ENCODE measurements at regions not wholly inside any gene's neighbourhood (a gene's known extent, or its start where the extent isn't known, plus 50 kb on each side); places are given as distances from the start of the nearest gene placed in this dataset.

DNA sequence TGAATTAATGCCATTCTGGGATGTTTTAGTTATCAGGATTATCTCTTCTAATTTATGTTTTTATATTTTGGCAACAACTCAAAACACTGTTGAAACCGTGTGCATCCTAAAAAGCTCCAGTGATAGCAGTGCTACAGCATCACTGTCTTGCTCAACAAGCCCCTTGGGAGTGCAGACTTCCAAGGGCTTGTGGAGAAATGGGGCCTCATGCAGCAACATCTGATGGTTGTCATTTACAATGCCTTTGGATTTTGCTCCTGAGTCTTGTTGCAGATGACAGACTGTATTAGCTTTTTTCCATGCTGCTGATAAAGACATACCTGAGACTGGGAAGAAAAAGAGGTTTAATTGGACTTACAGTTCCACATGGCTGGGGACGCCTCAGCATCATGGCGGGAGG lies 515.4 kb downstream of the NEBL start:
- no peak overlapping the region for H2BK15ac ChIP-seq (ENCODE audit: low read length)
- H3K23ac ChIP-seq (ENCODE audit: insufficient read length) = no peak overlapping the region
- no peak overlapping the region for H3K14ac ChIP-seq (ENCODE audit: insufficient read length)
- H3K4me3 ChIP-seq (ENCODE audit: extremely low read depth in 1 of 4, insufficient read depth in 2 of 4, low read depth in 3 of 4, low read length in 4 of 4) = no peak overlapping the region
- no peak overlapping the region for H4K5ac ChIP-seq (ENCODE audit: insufficient read length, low read depth, low read length)
- no peaks in the 10 kb centered on the region for H3K79me2 ChIP-seq (ENCODE audit: control insufficient read depth in 1 of 2, insufficient read depth in 2 of 2, low read length in 2 of 2)
- FAIRE-seq (no peak), DNase-seq (ENCODE audit: low read depth in 1 of 2, low spot score in 2 of 2) (no peak)
- H3K4me2 ChIP-seq (ENCODE audit: insufficient read depth in 1 of 2, low read depth in 2 of 2, low read length in 2 of 2) = no peak overlapping the region
- ChIA-PET CTCF (ENCODE audit: partially characterized antibody) (interaction anchor here (0.6 kb wide), 1 partner anchor 393 kb away, joined by 3 read pairs; no protein-coding TSS in a partner anchor), POLR2A (ENCODE audit: partially characterized antibody) (no interaction called here)
- peaks cover 0 to 4% (median 0%) of the 10 kb centered on the region in 4 experiments; a peak in 1 of 8 replicates for H3K36me3 ChIP-seq (ENCODE audit: control insufficient read depth in 2 of 4, insufficient read depth in 4 of 4, low read length in 3 of 4)
- no peak overlapping the region for H2BK5ac ChIP-seq (ENCODE audit: low read depth, low read length)
- no peak overlapping the region for H3K56ac ChIP-seq (replicated peaks; ENCODE audit: insufficient read length, low read depth, low read length)
- H2BK12ac ChIP-seq (ENCODE audit: low read depth, low read length) = no peak overlapping the region
- H3K9ac ChIP-seq (replicated peaks in 1 of 4; ENCODE audit: extremely low read depth in 1 of 4, low read depth in 3 of 4, low read length in 3 of 4) = no peak overlapping the region
- H2BK120ac ChIP-seq (replicated peaks; ENCODE audit: low read depth, low read length) = no peak overlapping the region
- WGBS, 2 experiments (ENCODE audit: extremely low coverage in 1 of 2, insufficient coverage in 1 of 2, insufficient read length in 1 of 2, insufficient replicate concordance in 2 of 2, low coverage in 1 of 2, low lambda C conversion rate in 2 of 2, missing lambda C conversion rate in 1 of 2) = 92% methylated on average over 3 of the region's 3 CpGs; no CpG with 5 or more reads in 1 of the 2 experiments
- H2AFZ ChIP-seq (ENCODE audit: low read length) = no peak overlapping the region
- H3K23me2 ChIP-seq (ENCODE audit: low read depth, low read length) = no peaks in the 10 kb centered on the region
- no peak overlapping the region for H2AK5ac ChIP-seq (ENCODE audit: low read depth, low read length)
- no peaks in the 10 kb centered on the region for H3K4me1 ChIP-seq (replicated peaks in 1 of 4; ENCODE audit: control insufficient read depth in 3 of 4, insufficient read depth in 4 of 4, low read length in 3 of 4)
- H2BK20ac ChIP-seq (ENCODE audit: low read length) = no peak overlapping the region
- H3K9me3 ChIP-seq (ENCODE audit: insufficient read depth in 2 of 2, low read depth in 1 of 2, low read length in 1 of 2) = peaks cover 3 to 9% of the 10 kb centered on the region in 2 experiments; a peak in 3 of 4 replicates
- H3K79me1 ChIP-seq (ENCODE audit: low read depth, low read length) = 0 out of 2 replicates have a peak, but pooled peaks cover 2% of the 10 kb centered on the region
- TF ChIP-seq JUN (IDR thresholded peaks at IDR 0.05; ENCODE audit: low read depth, low read length) (no peak), GABPA (IDR thresholded peaks at IDR 0.05; ENCODE audit: borderline replicate concordance, insufficient read depth, low read length) (no peak), CHD2 (IDR thresholded peaks at IDR 0.05; ENCODE audit: low read length) (no peak)
- no peak overlapping the region for H3K4ac ChIP-seq (replicated peaks; ENCODE audit: insufficient read length, low read depth, low read length)
- no peak overlapping the region for H3K18ac ChIP-seq (ENCODE audit: extremely low read depth, low read length)
- H3K27ac ChIP-seq (ENCODE audit: low read depth, low read length) = no peak overlapping the region
- H4K91ac ChIP-seq (replicated peaks; ENCODE audit: insufficient read length, low read length) = no peak overlapping the region
- no peaks in the 10 kb centered on the region for H3K27me3 ChIP-seq (replicated peaks in 1 of 4; ENCODE audit: control insufficient read depth in 3 of 4, extremely low read depth in 1 of 4, insufficient read depth in 3 of 4, low read length in 3 of 4)
- no peaks in the 10 kb centered on the region for H4K20me1 ChIP-seq (replicated peaks in 1 of 2; ENCODE audit: control insufficient read depth in 1 of 2, insufficient read depth in 2 of 2, low read length in 2 of 2)
- H4K8ac ChIP-seq (ENCODE audit: extremely low read depth, insufficient read depth, low read length) = no peak overlapping the region

All from H1 (cell line).